OCI-LY1 (cell line): ENCODE measurements at regions not wholly inside any gene's neighbourhood (a gene's known extent, or its start where the extent isn't known, plus 50 kb on each side); places are given as distances from the start of the nearest gene placed in this dataset.
"Not testable (repeated sequence)": the region's sequence is repeated elsewhere in the genome, so short reads cannot be mapped to it uniquely, and the experiment has no call there.

Experiments used
- EZH2 ChIP-seq: fragments of 200-600 bp; sonication (generic), shearing (Covaris generic); IDR thresholded peaks from 2 replicates; pipeline ENCODE4 v1.8.0; 2017; ENCODE audit warnings: borderline replicate concordance, mixed run types, mild to moderate bottlenecking, antibody characterized with exemption, low read length, moderate library complexity, mixed read lengths
- TF ChIP-seq, protein P1 (sequence below): fragments of 200-600 bp; sonication (generic), shearing (Covaris generic); IDR thresholded peaks from 2 replicates; pipeline ENCODE4 v1.5.1; 2017; ENCODE audit warnings: mild to moderate bottlenecking, antibody characterized with exemption, low read length, moderate library complexity, mixed read lengths

DNA sequence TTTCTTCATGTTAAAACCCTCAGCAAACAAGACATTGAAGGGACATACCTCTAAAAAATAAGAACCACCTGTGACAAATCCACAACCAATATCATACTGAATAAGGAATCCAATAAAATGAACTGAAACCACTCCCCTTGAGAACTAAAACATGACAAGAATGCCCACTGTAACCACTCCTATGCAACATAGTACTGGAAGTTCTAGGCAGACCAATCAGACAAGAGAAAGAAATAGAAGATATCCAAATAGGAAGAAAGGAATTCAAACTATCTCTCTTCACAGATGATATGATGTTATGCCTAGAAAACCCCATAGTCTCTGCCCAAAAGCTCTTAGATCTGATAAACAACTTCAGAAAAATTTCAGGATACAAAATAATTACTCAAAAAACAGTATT lies 887.7 kb upstream of the CDH18 start:
- TF ChIP-seq, protein P1, sequence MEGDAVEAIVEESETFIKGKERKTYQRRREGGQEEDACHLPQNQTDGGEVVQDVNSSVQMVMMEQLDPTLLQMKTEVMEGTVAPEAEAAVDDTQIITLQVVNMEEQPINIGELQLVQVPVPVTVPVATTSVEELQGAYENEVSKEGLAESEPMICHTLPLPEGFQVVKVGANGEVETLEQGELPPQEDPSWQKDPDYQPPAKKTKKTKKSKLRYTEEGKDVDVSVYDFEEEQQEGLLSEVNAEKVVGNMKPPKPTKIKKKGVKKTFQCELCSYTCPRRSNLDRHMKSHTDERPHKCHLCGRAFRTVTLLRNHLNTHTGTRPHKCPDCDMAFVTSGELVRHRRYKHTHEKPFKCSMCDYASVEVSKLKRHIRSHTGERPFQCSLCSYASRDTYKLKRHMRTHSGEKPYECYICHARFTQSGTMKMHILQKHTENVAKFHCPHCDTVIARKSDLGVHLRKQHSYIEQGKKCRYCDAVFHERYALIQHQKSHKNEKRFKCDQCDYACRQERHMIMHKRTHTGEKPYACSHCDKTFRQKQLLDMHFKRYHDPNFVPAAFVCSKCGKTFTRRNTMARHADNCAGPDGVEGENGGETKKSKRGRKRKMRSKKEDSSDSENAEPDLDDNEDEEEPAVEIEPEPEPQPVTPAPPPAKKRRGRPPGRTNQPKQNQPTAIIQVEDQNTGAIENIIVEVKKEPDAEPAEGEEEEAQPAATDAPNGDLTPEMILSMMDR: not testable (repeated sequence)
- TF ChIP-seq EZH2: not testable (repeated sequence)
